MG63 (cell line): ENCODE measurements at regions not wholly inside any gene's neighbourhood (a gene's known extent, or its start where the extent isn't known, plus 50 kb on each side); places are given as distances from the start of the nearest gene placed in this dataset.

Source experiments
- DNase-seq: peaks from one replicate; pipeline ENCODE4 v3.0.0-alpha.2; 2020
- H3K27me3 ChIP-seq: fragments of 250-450 bp; sonication (Bioruptor Pico); 2 replicates; pipeline ENCODE4 v1.5.1; 2020; ENCODE audit warnings: mild to moderate bottlenecking, moderate library complexity
- H3K36me3 ChIP-seq: fragments of 250-450 bp; sonication (Bioruptor Pico); 2 replicates; pipeline ENCODE4 v1.5.1; 2020; ENCODE audit warnings: mild to moderate bottlenecking, moderate library complexity
- H3K4me3 ChIP-seq: fragments of 250-450 bp; sonication (Bioruptor Pico); 2 replicates; pipeline ENCODE4 v1.5.1; 2020; ENCODE audit warnings: mild to moderate bottlenecking, moderate library complexity
- H3K9me3 ChIP-seq: fragments of 250-450 bp; sonication (Bioruptor Pico); 2 replicates; pipeline ENCODE4 v1.5.1; 2020; ENCODE audit warnings: mild to moderate bottlenecking, moderate library complexity

- Histone ChIP-seq H3K4me3 (no peak overlapping the region), H3K27me3 (no peaks in the 10 kb centered on the region), H3K9me3 (no peaks in the 10 kb centered on the region), H3K36me3 (no peaks in the 10 kb centered on the region; the same call in 1 of the 2 replicates)
- DNase-seq, result peak; percentile 75
Measured at GRCh38 chr14:42214981-42215491, 608.4 kb downstream of the LRFN5 start.

DNA sequence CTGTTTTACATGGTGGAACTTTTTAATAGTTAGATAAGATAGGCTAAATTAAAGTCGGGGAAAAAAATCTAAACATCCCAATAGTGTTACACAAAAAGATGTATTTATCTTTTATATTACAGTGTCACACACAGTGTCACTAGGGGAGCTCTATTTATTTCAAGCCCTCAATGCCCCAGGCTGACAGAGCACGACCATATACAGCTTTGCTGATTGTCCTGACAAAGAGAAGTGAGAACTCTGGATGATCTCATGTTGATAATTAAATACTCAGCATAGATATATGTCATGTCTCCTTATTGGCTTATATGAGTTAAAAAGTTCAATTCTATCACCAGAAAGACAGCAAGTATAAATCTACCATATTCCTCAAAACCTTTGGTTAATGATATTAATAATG lies 594.3 kb downstream of the LRFN5 start:
- H3K27me3 ChIP-seq, result no peaks in the 10 kb centered on the region
- DNase-seq, result no peak
- H3K36me3 ChIP-seq, result no peaks in the 10 kb centered on the region
- no peaks in the 10 kb centered on the region for H3K9me3 ChIP-seq
- H3K4me3 ChIP-seq, result no peak overlapping the region

- DNase-seq, result no peak
- no peaks in the 10 kb centered on the region for H3K36me3 ChIP-seq
- no peak overlapping the region for H3K4me3 ChIP-seq
- H3K9me3 ChIP-seq, result no peaks in the 10 kb centered on the region
- no peaks in the 10 kb centered on the region for H3K27me3 ChIP-seq
Measured at GRCh38 chr14:42198010-42198409, 591.3 kb downstream of the LRFN5 start.

DNA sequence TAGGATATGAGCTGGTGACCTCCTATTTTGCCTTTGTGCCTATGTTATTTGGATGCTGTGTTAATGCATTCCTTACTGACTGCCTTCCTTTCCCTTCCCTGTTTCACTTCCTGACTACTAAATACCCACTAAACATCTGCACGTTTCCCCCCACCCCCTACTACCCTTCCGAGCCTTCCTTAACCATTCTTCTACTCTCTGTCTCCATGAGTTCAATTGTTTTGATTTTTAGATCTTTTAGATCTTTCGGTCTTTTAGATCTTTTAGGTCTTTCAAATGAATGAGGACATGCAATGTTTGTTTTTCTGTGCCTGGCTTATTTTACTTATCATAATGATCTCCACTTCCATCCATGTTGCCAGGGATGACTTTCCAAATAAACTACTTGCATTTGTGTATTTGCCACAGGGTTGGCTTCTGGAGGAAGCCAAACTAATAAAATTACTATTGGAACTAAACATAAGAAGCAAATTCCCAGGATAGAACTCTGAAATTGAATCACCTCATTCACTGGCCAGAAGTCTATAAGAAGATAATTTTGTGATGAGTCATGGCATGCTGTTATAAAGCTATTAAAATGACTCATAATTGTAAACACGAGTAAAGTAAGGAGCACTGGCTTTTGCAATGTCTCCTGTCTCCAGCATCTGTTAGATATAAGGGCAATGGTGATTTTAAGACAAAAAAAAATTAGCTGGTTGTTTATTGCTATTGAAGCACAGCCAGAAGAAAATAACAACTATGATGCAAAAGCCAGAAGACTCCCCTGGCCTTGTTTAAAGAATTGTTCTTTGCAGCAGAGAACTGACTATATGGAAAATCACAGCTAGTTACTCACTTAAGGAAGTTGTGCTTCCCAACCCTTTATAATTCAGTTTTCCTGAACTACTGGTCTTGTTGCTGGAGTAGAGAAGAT lies 586.3 kb downstream of the LRFN5 start:
- Histone ChIP-seq H3K9me3 (no peaks in the 10 kb centered on the region), H3K27me3 (no peaks in the 10 kb centered on the region), H3K4me3 (peak overlapping the region; percentile 17; the same call in 1 of the 2 replicates), H3K36me3 (no peaks in the 10 kb centered on the region)
- DNase-seq, result peak; percentile 62

GRCh38 chr14:42190744-42191143 lies 584.1 kb downstream of the LRFN5 start:
- DNase-seq, result no peak
- no peaks in the 10 kb centered on the region for H3K9me3 ChIP-seq
- H3K27me3 ChIP-seq, result no peaks in the 10 kb centered on the region
- no peak overlapping the region for H3K4me3 ChIP-seq
- H3K36me3 ChIP-seq, result no peaks in the 10 kb centered on the region

DNA sequence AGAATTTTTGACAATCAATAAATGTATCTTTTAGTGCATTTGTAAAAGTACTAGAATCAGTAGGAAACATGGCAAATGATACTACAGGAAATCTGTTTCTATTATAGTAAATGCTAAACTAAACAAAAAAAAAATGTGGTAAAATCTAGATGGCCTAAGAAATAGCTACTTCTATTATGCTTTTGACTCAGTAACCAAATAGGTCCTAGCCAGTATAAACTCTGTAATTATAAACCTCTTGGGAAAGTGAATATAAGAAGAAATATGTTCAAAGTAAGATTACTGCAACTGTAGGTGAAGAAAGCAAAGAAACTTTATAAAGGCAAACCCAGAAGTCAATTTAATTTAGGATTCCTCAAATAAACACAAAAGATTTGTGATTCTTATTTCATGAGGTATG lies 581.2 kb downstream of the LRFN5 start:
- Histone ChIP-seq H3K4me3 (no peak overlapping the region), H3K27me3 (no peaks in the 10 kb centered on the region)
- no peak for DNase-seq

DNA sequence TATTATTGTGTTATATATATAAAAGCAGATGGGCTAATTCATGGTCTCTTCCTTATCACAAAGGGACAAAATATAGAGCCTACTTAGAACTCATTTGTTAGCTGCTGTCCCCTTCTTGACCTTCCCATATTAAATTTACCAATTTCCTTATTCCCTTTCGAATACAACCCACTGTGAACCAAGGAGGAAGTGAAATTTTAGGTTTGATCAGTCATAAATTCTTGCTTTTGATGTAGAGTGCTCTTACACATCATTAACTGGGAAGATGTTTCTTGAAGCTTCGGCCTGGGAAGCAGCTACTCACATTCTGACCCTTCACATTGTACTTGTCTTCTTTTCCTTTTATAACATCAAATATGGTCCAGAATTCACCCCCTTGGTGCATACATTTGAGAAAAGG lies 579.0 kb downstream of the LRFN5 start:
- Histone ChIP-seq H3K27me3 (no peaks in the 10 kb centered on the region), H3K36me3 (no peaks in the 10 kb centered on the region), H3K9me3 (no peaks in the 10 kb centered on the region), H3K4me3 (no peak overlapping the region)
- no peak for DNase-seq

More for the DNA sequence above, 581.2 kb downstream of the LRFN5 start:
- no peaks in the 10 kb centered on the region for H3K36me3 ChIP-seq
- H3K9me3 ChIP-seq, result no peaks in the 10 kb centered on the region

GRCh38 chr14:42174357-42174756 lies 567.7 kb downstream of the LRFN5 start:
- Histone ChIP-seq H3K27me3 (no peaks in the 10 kb centered on the region), H3K4me3 (no peak overlapping the region), H3K9me3 (no peaks in the 10 kb centered on the region), H3K36me3 (no peaks in the 10 kb centered on the region)
- DNase-seq, result no peak

DNA sequence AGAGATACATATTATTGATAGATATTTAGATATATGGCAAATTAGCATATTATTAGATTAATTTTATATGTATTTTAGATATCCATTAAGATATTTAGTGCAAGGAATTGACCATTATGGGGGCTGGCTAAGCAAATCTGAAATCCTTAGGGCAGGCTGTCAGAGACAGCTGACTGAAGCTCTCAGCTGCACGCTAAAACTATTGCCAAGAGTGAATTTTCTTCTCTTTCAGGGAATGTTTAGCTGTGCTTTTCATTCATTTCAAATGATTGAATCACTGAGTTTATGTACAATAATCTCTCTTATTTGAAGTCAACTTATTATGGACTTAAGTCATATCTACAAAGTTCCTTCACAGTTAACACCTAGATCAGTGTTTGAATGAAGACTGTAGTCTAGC lies 566.5 kb downstream of the LRFN5 start:
- H3K27me3 ChIP-seq, result no peaks in the 10 kb centered on the region
- DNase-seq, result no peak
- no peaks in the 10 kb centered on the region for H3K36me3 ChIP-seq
- H3K9me3 ChIP-seq, result no peaks in the 10 kb centered on the region
- H3K4me3 ChIP-seq, result no peak overlapping the region

GRCh38 chr14:42172304-42172703 lies 565.6 kb downstream of the LRFN5 start:
- Histone ChIP-seq H3K9me3 (no peaks in the 10 kb centered on the region), H3K4me3 (no peak overlapping the region), H3K36me3 (no peaks in the 10 kb centered on the region), H3K27me3 (no peaks in the 10 kb centered on the region)
- no peak for DNase-seq

DNA sequence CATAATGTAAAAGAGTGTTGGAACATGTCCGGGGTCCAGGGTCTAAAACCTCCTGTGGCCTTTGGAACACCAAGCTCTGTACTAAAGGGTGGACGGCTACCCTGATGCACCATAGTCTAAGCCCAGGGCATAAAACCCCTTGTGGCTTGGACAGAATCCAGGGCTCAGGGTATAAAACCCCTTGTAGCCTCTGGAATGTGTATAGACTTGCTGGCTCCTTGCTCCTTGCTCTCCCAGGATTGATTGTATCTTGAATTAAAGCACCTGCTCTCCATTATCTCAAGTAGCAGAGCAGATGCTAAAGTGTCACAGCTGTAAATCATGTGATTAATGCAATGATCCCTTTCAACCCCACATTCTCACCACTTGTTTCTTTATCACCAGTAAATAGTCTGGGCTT lies 556.5 kb downstream of the LRFN5 start:
- no peaks in the 10 kb centered on the region for H3K27me3 ChIP-seq
- H3K36me3 ChIP-seq, result no peaks in the 10 kb centered on the region
- H3K4me3 ChIP-seq, result no peak overlapping the region
- H3K9me3 ChIP-seq, result no peaks in the 10 kb centered on the region
- DNase-seq, result no peak

DNA sequence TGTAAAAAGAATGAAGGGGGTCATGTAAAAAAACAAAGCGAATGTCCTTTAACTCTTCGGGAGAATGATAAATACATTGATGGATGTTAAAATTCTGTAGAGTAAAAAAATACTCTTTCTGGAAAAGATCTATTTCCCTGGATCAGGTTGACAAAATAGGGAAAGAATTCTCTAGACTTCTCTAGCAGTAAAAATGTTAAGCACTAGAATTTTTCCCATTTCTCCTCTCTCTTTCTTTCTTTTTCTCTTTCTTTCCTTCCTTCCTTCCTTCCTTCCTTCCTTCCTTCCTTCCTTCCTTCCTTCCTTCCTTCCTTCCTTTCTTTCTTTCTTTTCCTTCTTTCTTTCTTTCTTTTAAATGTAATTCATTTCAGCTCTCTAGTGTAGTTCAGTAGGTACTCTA lies 552.5 kb downstream of the LRFN5 start:
- DNase-seq, result no peak
- Histone ChIP-seq H3K36me3 (no peaks in the 10 kb centered on the region), H3K9me3 (no peaks in the 10 kb centered on the region), H3K4me3 (no peak overlapping the region), H3K27me3 (no peaks in the 10 kb centered on the region)

DNA sequence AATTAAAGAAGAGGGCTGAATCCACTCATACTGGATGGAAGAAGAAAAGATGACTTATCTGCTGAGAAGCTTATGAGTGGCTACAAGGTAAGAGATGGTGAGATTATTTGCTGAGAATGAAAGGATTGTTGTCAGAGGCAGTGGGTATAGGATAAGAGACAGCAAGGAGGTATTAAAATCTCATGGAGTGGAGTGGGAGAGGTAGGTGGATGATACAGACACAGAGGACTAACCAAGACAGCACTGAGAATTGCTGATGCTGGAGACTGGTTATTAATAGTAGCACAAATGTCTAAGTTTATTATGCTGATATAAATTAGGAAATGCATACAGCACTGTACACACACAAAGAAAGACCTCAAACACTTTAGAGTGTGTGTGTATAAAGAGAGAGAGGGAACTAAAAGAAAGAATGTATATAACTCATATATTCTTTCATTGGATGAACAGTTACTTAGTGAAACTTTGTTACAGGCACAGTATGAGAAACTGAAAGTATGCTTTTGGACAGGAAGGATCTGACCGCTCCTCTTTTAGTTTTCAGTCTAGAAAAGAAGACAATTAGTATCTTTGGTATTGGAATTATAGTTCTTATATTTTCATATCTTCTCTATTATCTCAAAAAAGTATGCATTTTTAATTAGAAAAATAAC lies 543.1 kb downstream of the LRFN5 start:
- DNase-seq, result no peak
- H3K9me3 ChIP-seq, result no peaks in the 10 kb centered on the region
- no peak overlapping the region for H3K4me3 ChIP-seq
- H3K27me3 ChIP-seq, result no peaks in the 10 kb centered on the region
- no peaks in the 10 kb centered on the region for H3K36me3 ChIP-seq

GRCh38 chr14:42145766-42146165 lies 539.1 kb downstream of the LRFN5 start:
- Histone ChIP-seq H3K4me3 (no peak overlapping the region), H3K27me3 (no peaks in the 10 kb centered on the region), H3K9me3 (no peaks in the 10 kb centered on the region), H3K36me3 (no peaks in the 10 kb centered on the region)
- no peak for DNase-seq

- H3K4me3 ChIP-seq, result no peak overlapping the region
- H3K27me3 ChIP-seq, result no peaks in the 10 kb centered on the region
- no peak for DNase-seq
- no peaks in the 10 kb centered on the region for H3K36me3 ChIP-seq
- no peaks in the 10 kb centered on the region for H3K9me3 ChIP-seq
Measured at GRCh38 chr14:42143114-42143513, 536.4 kb downstream of the LRFN5 start.

- H3K9me3 ChIP-seq, result no peaks in the 10 kb centered on the region
- no peaks in the 10 kb centered on the region for H3K27me3 ChIP-seq
- no peak overlapping the region for H3K4me3 ChIP-seq
- DNase-seq, result no peak
- H3K36me3 ChIP-seq, result no peaks in the 10 kb centered on the region
Measured at GRCh38 chr14:42141328-42141727, 534.7 kb downstream of the LRFN5 start.

DNA sequence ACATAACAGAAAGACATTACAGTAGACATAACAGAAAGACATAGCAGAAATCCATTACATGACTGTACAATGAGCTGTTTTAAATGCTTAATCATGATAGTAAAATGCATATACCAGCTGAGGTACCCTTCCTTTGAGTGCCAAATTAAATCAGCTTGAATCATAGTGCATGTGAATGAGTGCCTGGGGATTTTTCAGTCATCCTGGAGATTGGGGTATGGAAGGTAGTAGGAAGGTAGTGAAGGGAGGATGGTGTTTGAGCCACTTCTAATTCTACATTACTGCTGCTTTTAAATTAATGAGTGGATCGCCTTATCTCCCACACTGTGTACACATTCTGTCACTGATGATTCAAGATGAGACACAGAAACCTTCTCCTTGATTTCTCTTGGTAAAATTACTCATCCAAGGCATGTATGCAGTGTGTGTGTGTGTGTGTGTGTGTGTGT lies 534.2 kb downstream of the LRFN5 start:
- no peaks in the 10 kb centered on the region for H3K27me3 ChIP-seq
- DNase-seq, result peak; percentile 5
- no peak overlapping the region for H3K4me3 ChIP-seq
- no peaks in the 10 kb centered on the region for H3K9me3 ChIP-seq
- no peaks in the 10 kb centered on the region for H3K36me3 ChIP-seq

DNA sequence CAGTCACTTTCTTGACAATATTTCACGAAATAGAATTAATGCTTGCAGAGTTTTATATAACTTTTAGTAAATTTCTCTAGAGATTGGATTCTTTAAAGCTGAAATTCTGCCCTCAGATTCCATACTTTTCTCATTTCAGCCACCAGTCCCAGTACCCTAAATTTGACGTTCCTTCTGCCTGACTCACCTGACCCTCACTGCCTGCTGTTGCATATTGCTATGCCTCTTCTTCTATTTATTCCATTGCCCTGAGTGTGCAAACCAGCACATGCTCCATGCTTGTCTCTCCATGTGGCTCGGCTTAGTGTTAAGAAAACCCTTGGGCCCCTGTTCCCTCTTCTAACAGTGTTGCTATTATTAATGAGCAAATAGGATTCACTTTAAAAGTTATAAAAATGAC lies 533.3 kb downstream of the LRFN5 start:
- Histone ChIP-seq H3K9me3 (no peaks in the 10 kb centered on the region), H3K27me3 (no peaks in the 10 kb centered on the region), H3K36me3 (no peaks in the 10 kb centered on the region), H3K4me3 (no peak overlapping the region)
- no peak for DNase-seq
